ENCODE measurements at regions not wholly inside any gene's neighbourhood (a gene's known extent, or its start where the extent isn't known, plus 50 kb on each side); places are given as distances from the start of the nearest gene placed in this dataset.

- peak; percentile 66 for DNase-seq (ENCODE audit: low read depth)
- TF ChIP-seq CTCF (conservative IDR thresholded peaks at IDR 0.05; ENCODE audit: low read depth, low read length): no peak
- no peak overlapping the region for H3K4me3 ChIP-seq (ENCODE audit: low read depth, low read length)
These were observed 73.1 kb upstream of the EDEM3 start for GRCh38 chr1:184827600-184828368.

- no peak for DNase-seq (ENCODE audit: low read depth)
- no peak for TF ChIP-seq CTCF (conservative IDR thresholded peaks at IDR 0.05; ENCODE audit: low read depth, low read length)
- H3K4me3 ChIP-seq (ENCODE audit: low read depth, low read length): no peak overlapping the region
These were observed 71.3 kb upstream of the EDEM3 start for GRCh38 chr1:184826001-184826400.

GRCh38 chr1:184825571-184825970 lies 70.9 kb upstream of the EDEM3 start:
- TF ChIP-seq CTCF (conservative IDR thresholded peaks at IDR 0.05; ENCODE audit: low read depth, low read length): no peak
- H3K4me3 ChIP-seq (ENCODE audit: low read depth, low read length): no peak overlapping the region
- DNase-seq (ENCODE audit: low read depth): no peak

- TF ChIP-seq CTCF (conservative IDR thresholded peaks at IDR 0.05; ENCODE audit: low read depth, low read length): no peak
- H3K4me3 ChIP-seq (ENCODE audit: low read depth, low read length): no peak overlapping the region
- DNase-seq (ENCODE audit: low read depth): no peak
These were observed 70.1 kb upstream of the EDEM3 start for GRCh38 chr1:184824691-184825323.

- no peak for TF ChIP-seq CTCF (conservative IDR thresholded peaks at IDR 0.05; ENCODE audit: low read depth, low read length)
- no peak for DNase-seq (ENCODE audit: low read depth)
- H3K4me3 ChIP-seq (ENCODE audit: low read depth, low read length): no peak overlapping the region
These were observed 68.4 kb upstream of the EDEM3 start for GRCh38 chr1:184823080-184823479.

GRCh38 chr1:184822267-184822666 lies 67.6 kb upstream of the EDEM3 start:
- TF ChIP-seq CTCF (conservative IDR thresholded peaks at IDR 0.05; ENCODE audit: low read depth, low read length): no peak
- no peak overlapping the region for H3K4me3 ChIP-seq (ENCODE audit: low read depth, low read length)

GRCh38 chr1:184821658-184822057 lies 67.0 kb upstream of the EDEM3 start:
- H3K4me3 ChIP-seq (ENCODE audit: low read depth, low read length): no peak overlapping the region
- no peak for TF ChIP-seq CTCF (conservative IDR thresholded peaks at IDR 0.05; ENCODE audit: low read depth, low read length)
- no peak for DNase-seq (ENCODE audit: low read depth)

More at GRCh38 chr1:184822267-184822666, 67.6 kb upstream of the EDEM3 start:
- no peak for DNase-seq (ENCODE audit: low read depth)
